ENCODE measurements at regions not wholly inside any gene's neighbourhood (a gene's known extent, or its start where the extent isn't known, plus 50 kb on each side); places are given as distances from the start of the nearest gene placed in this dataset.

GRCh38 chr3:182005219-182005618 lies 293.5 kb downstream of the SOX2 start:
- TF ChIP-seq POLR2AphosphoS5 (IDR thresholded peaks at IDR 0.05; ENCODE audit: borderline replicate concordance, low read depth, low read length) (no peak), EZH2 (IDR thresholded peaks at IDR 0.05) (no peak), FOXP2 (optimal IDR thresholded peaks at IDR 0.05; ENCODE audit: control extremely low read depth, extremely low read length, insufficient read depth) (no peak)
